Upper lobe of left lung (tissue), 6 donors: ENCODE measurements at regions not wholly inside any gene's neighbourhood (a gene's known extent, or its start where the extent isn't known, plus 50 kb on each side); places are given as distances from the start of the nearest gene placed in this dataset.

Experiments used
- ATAC-seq, 2 donors: fragments of 200-7000 bp; cut with Tn5 transposase; one replicate each; pipeline ENCODE4 v1.9.1; 2022; ENCODE audit warnings: mild to moderate bottlenecking in 2 of 2, moderate library complexity in 2 of 2; ENCODE audit not compliant: low FRiP score in 2 of 2
- DNase-seq, 2 donors: peaks; one replicate each; pipeline ENCODE4 v3.0.0-alpha.2; 2019 to 2020
- H3K27ac ChIP-seq, 4 donors: fragments of 200-600 bp; sonication (generic); one replicate each; pipeline ENCODE4 v1.5.1; 2016 to 2019
- H3K27me3 ChIP-seq, 4 donors: fragments of 200-600 bp; sonication (generic); one replicate each; pipeline ENCODE4 v1.5.1; 2017 to 2019
- H3K36me3 ChIP-seq, 4 donors: fragments of 200-600 bp; sonication (generic); one replicate each; pipeline ENCODE4 v1.5.1; 2016 to 2019
- H3K4me1 ChIP-seq, 4 donors: fragments of 200-600 bp; sonication (generic); one replicate each; pipeline ENCODE4 v1.5.1; 2018 to 2019
- H3K4me3 ChIP-seq, 4 donors: fragments of 200-600 bp; sonication (generic); one replicate each; pipeline ENCODE4 v1.5.1; 2017 to 2019; ENCODE audit warnings: mild to moderate bottlenecking in 2 of 4, moderate library complexity in 1 of 4
- H3K9me3 ChIP-seq, 4 donors: fragments of 200-600 bp; sonication (generic); one replicate each; pipeline ENCODE4 v1.5.1; 2018 to 2019
- CTCF ChIP-seq, 6 experiments: fragments of 450-650 bp in 4 of 6; fragments of 200-600 bp in 2 of 6; sonication (generic) in 2 of 6; IDR thresholded peaks; one replicate each; pipeline ENCODE4 v1.5.1; 2016 to 2019; ENCODE audit warnings: antibody characterized with exemption in 6 of 6
- EP300 ChIP-seq, 4 donors: sonication (generic); formaldehyde crosslinking; IDR thresholded peaks; one replicate each; pipeline ENCODE4 v1.5.1; 2017; ENCODE audit warnings: antibody characterized with exemption in 4 of 4, control low read depth in 2 of 4
- POLR2A ChIP-seq, 4 donors: fragments of 450-650 bp; IDR thresholded peaks; one replicate each; pipeline ENCODE4 v1.5.1; 2016 to 2017; ENCODE audit warnings: antibody characterized with exemption in 4 of 4, mild to moderate bottlenecking in 2 of 4
- POLR2AphosphoS5 ChIP-seq, 2 donors: sonication (generic); formaldehyde crosslinking; IDR thresholded peaks; one replicate each; pipeline ENCODE4 v1.5.1; 2017; ENCODE audit warnings: antibody characterized with exemption in 2 of 2
- WGBS, 2 donors: methylation state at CpG; one replicate each; pipeline ENCODE4 v1.1.5; 2017 to 2018; 5-methylcytosine and 5-hydroxymethylcytosine counted together
- small RNA-seq, 4 donors: library from RNA; depleted of rRNA; stranded (forward); fragments of <200 nt; gene quantifications; one replicate each; pipeline ENCODE3, GENCODE V24; 2016
- donor health status: DM: no; HTN: no; CAD: no; lungs with moderate emphysema.
- donor health status: DM: no; HTN: yes; CAD: no; lungs with severe emphysema.

GRCh38 chr20:52247548-52247947 is 56.0 kb upstream of the ZFP64 start:
- no peaks in the 10 kb centered on the region for H3K27me3 ChIP-seq
- H3K4me1 ChIP-seq = no peaks in the 10 kb centered on the region
- no peak overlapping the region for H3K27ac ChIP-seq
- 84 to 88% methylated on average over 1 to 4 of the region's 4 CpGs for WGBS, 2 donors
- no peaks in the 10 kb centered on the region for H3K36me3 ChIP-seq
- TF ChIP-seq CTCF (IDR thresholded peaks at IDR 0.05) (no peak), POLR2A (IDR thresholded peaks at IDR 0.05) (no peak), POLR2AphosphoS5 (IDR thresholded peaks at IDR 0.05) (no peak), EP300 (IDR thresholded peaks at IDR 0.05) (no peak)
- no peak overlapping the region for H3K4me3 ChIP-seq
- no peak for DNase-seq
- no peak for ATAC-seq
- no peaks in the 10 kb centered on the region for H3K9me3 ChIP-seq

GRCh38 chr20:52246366-52246765 is 54.8 kb upstream of the ZFP64 start:
- Histone ChIP-seq H3K27me3 (no peaks in the 10 kb centered on the region), H3K4me3 (no peak overlapping the region), H3K4me1 (no peaks in the 10 kb centered on the region), H3K36me3 (no peaks in the 10 kb centered on the region), H3K27ac (no peak overlapping the region), H3K9me3 (no peaks in the 10 kb centered on the region)
- WGBS, 2 donors = 87 to 94% methylated on average over 2 of the region's 2 CpGs
- ATAC-seq (no peak), DNase-seq (no peak)
- TF ChIP-seq CTCF (IDR thresholded peaks at IDR 0.05) = no peak
- TF ChIP-seq POLR2AphosphoS5 (IDR thresholded peaks at IDR 0.05) = no peak
- no peak for TF ChIP-seq EP300 (IDR thresholded peaks at IDR 0.05)
- TF ChIP-seq POLR2A (IDR thresholded peaks at IDR 0.05) = no peak

GRCh38 chr20:52244702-52245101 is 53.1 kb upstream of the ZFP64 start:
- 88 to 91% methylated on average over 4 of the region's 4 CpGs for WGBS, 2 donors
- Histone ChIP-seq H3K4me3 (no peak overlapping the region), H3K4me1 (no peaks in the 10 kb centered on the region), H3K36me3 (no peaks in the 10 kb centered on the region), H3K27ac (no peak overlapping the region), H3K27me3 (no peaks in the 10 kb centered on the region), H3K9me3 (no peaks in the 10 kb centered on the region)
- TF ChIP-seq POLR2AphosphoS5 (IDR thresholded peaks at IDR 0.05) (no peak), EP300 (IDR thresholded peaks at IDR 0.05) (no peak), CTCF (IDR thresholded peaks at IDR 0.05) (no peak), POLR2A (IDR thresholded peaks at IDR 0.05) (no peak)
- ATAC-seq = no peak
- no peak for DNase-seq

GRCh38 chr20:52242237-52243230 is 51.0 kb upstream of the ZFP64 start:
- H3K27me3 ChIP-seq = no peaks in the 10 kb centered on the region
- no peak overlapping the region for H3K27ac ChIP-seq
- no peaks in the 10 kb centered on the region for H3K36me3 ChIP-seq
- no peaks in the 10 kb centered on the region for H3K4me1 ChIP-seq
- DNase-seq = no peak
- no peak for ATAC-seq
- H3K4me3 ChIP-seq = no peak overlapping the region
- TF ChIP-seq CTCF (IDR thresholded peaks at IDR 0.05) = peak in 5 of 6 experiments; percentile 16 to 56 (median 41)
- TF ChIP-seq POLR2AphosphoS5 (IDR thresholded peaks at IDR 0.05) = no peak
- no peaks in the 10 kb centered on the region for H3K9me3 ChIP-seq
- WGBS, 2 donors = 48 to 50% methylated on average over 7 of the region's 7 CpGs

Small RNA genes in the stretch of these regions (small RNA-seq; reads per million reads assigned to genes)
- gene RF02271 (0 reads per million in 4 donors), gene RPL36P1 (0 reads per million in 4 donors)
